Stimulated activated naive CD4-positive, alpha-beta T cell treated with Interleukin-2 at 50 U/mL for 16 hours (primary cell): ENCODE measurements at regions not wholly inside any gene's neighbourhood (a gene's known extent, or its start where the extent isn't known, plus 50 kb on each side); places are given as distances from the start of the nearest gene placed in this dataset.
"Not testable (repeated sequence)": the region's sequence is repeated elsewhere in the genome, so short reads cannot be mapped to it uniquely, and the experiment has no call there.

Source experiments
- DNase-seq: peaks from one replicate; lab custom pipeline; 2025; lab: John Stamatoyannopoulos, UW

- no peak for DNase-seq
These were observed 144.3 kb upstream of the KCNE2 start for GRCh38 chr21:34219334-34220060.

- DNase-seq = no peak
These were observed 143.1 kb upstream of the KCNE2 start for GRCh38 chr21:34220556-34221195.

- DNase-seq = no peak
These were observed 142.3 kb upstream of the KCNE2 start for GRCh38 chr21:34221331-34222030.

- DNase-seq = no peak
These were observed 141.8 kb upstream of the KCNE2 start for GRCh38 chr21:34222031-34222335.

GRCh38 chr21:34223376-34223775 lies 140.4 kb upstream of the KCNE2 start:
- no peak for DNase-seq

- DNase-seq = no peak
These were observed 136.4 kb upstream of the KCNE2 start for GRCh38 chr21:34227386-34227852.

GRCh38 chr21:34228792-34229191 lies 135.0 kb upstream of the KCNE2 start:
- DNase-seq = no peak

GRCh38 chr21:34229353-34229752 lies 134.5 kb upstream of the KCNE2 start:
- no peak for DNase-seq

GRCh38 chr21:34233741-34234140 lies 130.1 kb upstream of the KCNE2 start:
- DNase-seq = not testable (repeated sequence)

- DNase-seq = no peak
These were observed 128.3 kb upstream of the KCNE2 start for GRCh38 chr21:34235514-34235913.

GRCh38 chr21:34242973-34243372 lies 120.8 kb upstream of the KCNE2 start:
- no peak for DNase-seq

- no peak for DNase-seq
These were observed 120.2 kb upstream of the KCNE2 start for GRCh38 chr21:34243562-34243961.

GRCh38 chr21:34252751-34253150 lies 111.1 kb upstream of the KCNE2 start:
- DNase-seq = no peak

- no peak for DNase-seq
These were observed 108.7 kb upstream of the KCNE2 start for GRCh38 chr21:34255073-34255472.

- DNase-seq = no peak
These were observed 103.4 kb upstream of the KCNE2 start for GRCh38 chr21:34260277-34261008.

- DNase-seq = no peak
These were observed 101.9 kb upstream of the KCNE2 start for GRCh38 chr21:34261841-34262468.

- DNase-seq = no peak
These were observed 101.3 kb upstream of the KCNE2 start for GRCh38 chr21:34262469-34262845.

- no peak for DNase-seq
These were observed 100.2 kb upstream of the KCNE2 start for GRCh38 chr21:34263629-34264028.

GRCh38 chr21:34266351-34266750 lies 97.5 kb upstream of the KCNE2 start:
- no peak for DNase-seq

- no peak for DNase-seq
These were observed 95.3 kb upstream of the KCNE2 start for GRCh38 chr21:34268493-34268892.

- no peak for DNase-seq
These were observed 93.4 kb upstream of the KCNE2 start for GRCh38 chr21:34270411-34270810.

GRCh38 chr21:34271189-34271851 lies 92.5 kb upstream of the KCNE2 start:
- DNase-seq = no peak
